ENCODE measurements at regions not wholly inside any gene's neighbourhood (a gene's known extent, or its start where the extent isn't known, plus 50 kb on each side); places are given as distances from the start of the nearest gene placed in this dataset.

DNA sequence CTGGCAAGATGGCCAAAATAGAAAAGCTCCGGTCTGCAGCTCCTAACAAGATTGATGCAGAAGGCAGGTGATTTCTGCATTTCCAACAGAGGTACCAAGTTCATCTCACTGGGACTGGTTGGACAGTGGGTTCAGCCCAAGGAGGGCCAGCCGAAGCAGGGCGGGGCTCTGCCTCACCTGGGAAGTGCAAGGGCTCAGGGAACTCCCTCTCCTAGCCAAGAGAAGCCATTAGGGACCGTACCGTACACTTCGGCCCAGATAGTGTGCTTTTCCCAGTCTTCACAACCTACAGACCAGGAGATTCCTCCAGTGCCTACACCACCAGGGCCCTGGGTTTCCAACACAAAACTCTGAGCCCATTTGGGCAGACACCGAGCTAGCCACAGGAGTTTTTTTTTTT, 277.8 kb downstream of the SLCO4C1 start:
- TF ChIP-seq, protein P1, sequence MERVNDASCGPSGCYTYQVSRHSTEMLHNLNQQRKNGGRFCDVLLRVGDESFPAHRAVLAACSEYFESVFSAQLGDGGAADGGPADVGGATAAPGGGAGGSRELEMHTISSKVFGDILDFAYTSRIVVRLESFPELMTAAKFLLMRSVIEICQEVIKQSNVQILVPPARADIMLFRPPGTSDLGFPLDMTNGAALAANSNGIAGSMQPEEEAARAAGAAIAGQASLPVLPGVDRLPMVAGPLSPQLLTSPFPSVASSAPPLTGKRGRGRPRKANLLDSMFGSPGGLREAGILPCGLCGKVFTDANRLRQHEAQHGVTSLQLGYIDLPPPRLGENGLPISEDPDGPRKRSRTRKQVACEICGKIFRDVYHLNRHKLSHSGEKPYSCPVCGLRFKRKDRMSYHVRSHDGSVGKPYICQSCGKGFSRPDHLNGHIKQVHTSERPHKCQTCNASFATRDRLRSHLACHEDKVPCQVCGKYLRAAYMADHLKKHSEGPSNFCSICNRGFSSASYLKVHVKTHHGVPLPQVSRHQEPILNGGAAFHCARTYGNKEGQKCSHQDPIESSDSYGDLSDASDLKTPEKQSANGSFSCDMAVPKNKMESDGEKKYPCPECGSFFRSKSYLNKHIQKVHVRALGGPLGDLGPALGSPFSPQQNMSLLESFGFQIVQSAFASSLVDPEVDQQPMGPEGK (CRISPR knock-in tag; IDR thresholded peaks at IDR 0.05; ENCODE audit: borderline replicate concordance): no peak
- TF ChIP-seq ESRRG (CRISPR knock-in tag; IDR thresholded peaks at IDR 0.05) (no peak), ZFP30 (CRISPR knock-in tag; IDR thresholded peaks at IDR 0.05) (no peak), ZFP3 (CRISPR knock-in tag; IDR thresholded peaks at IDR 0.05) (no peak)
- TF ChIP-seq, protein P2, sequence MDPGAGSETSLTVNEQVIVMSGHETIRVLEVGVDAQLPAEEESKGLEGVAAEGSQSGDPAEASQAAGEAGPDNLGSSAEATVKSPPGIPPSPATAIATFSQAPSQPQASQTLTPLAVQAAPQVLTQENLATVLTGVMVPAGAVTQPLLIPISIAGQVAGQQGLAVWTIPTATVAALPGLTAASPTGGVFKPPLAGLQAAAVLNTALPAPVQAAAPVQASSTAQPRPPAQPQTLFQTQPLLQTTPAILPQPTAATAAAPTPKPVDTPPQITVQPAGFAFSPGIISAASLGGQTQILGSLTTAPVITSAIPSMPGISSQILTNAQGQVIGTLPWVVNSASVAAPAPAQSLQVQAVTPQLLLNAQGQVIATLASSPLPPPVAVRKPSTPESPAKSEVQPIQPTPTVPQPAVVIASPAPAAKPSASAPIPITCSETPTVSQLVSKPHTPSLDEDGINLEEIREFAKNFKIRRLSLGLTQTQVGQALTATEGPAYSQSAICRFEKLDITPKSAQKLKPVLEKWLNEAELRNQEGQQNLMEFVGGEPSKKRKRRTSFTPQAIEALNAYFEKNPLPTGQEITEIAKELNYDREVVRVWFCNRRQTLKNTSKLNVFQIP (CRISPR knock-in tag; IDR thresholded peaks at IDR 0.05; ENCODE audit: borderline replicate concordance, low read depth): no peak
